Left colon (tissue), 2 donors: ENCODE measurements at regions not wholly inside any gene's neighbourhood (a gene's known extent, or its start where the extent isn't known, plus 50 kb on each side); places are given as distances from the start of the nearest gene placed in this dataset.

ENCODE experiments used
- ATAC-seq: fragments of 200-7000 bp; cut with Tn5 transposase; one replicate; pipeline ENCODE4 v1.9.1; 2020; ENCODE audit warnings: mild to moderate bottlenecking, moderate library complexity
- DNase-seq, 2 donors: peaks; one replicate each; pipeline ENCODE4 v3.0.0-alpha.2; 2020
- intact Hi-C, 2 donors: fragments of 100-400 bp; cut with DNase I in 1 of 2; cut with micrococcal nuclease in 1 of 2; formaldehyde crosslinking; loops; one replicate each; pipeline versions ENCODE4 v1.11.2 to v1.14.0; 2022; cut with DNase I, micrococcal nuclease
- donor health status: DM: no; HTN: no; CAD: no.
- donor health status: DM: yes; HTN: yes; CAD: no.

DNA sequence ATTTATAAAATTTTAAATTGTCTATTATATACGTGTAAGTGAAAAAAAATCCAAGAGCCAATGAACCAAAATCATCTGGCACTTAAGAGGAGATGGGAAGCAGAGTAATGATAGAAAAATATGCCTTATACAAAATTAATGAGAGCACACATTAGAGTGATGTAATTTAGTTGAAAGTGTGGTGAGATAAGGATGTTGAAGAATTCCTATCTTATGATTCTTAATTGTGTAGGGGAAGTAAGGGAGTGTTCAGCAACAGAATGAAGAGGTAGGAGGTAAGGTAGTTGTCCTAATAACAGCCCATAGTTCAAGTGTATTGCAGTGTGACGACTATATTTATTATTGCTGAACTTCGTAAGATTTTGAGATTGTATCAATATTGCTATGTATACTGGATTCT, 843.4 kb upstream of the FLRT2 start:
- DNase-seq (no peak), ATAC-seq (no peak)
- intact Hi-C loops, result no loop called here

DNA sequence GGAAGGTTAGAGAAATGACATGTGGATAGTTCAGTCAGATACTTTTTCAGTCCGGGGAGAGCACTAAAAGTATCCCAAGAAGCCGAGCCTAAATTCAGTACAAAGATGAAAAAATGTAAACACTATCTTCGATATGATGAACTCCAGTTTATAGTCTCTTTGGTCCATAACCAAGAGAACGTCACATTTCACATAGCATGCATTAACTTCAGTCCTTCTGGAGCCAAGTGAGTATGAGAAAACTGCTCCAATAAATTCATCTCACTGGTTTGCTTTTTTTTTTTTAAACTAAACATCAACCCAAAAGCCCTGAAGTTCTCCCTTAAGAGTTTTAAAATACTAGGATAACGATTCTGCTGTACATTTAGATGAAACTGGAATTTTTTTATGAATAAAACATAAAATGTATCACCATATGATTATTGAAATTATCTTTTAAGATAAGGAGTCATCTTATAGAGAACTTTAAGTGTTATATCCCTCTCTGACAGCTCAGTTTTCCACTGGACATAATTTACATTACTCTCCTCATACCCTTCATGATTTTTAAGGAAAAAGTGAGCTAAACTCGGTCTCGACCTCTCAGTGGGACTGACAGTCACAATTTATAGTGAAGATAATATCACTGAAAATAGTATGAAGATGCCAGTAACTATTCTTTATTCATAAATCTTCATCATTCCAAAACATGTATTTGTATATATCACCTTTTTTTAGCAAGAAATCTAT, 841.5 kb upstream of the FLRT2 start:
- ATAC-seq, result no peak
- no peak for DNase-seq
- intact Hi-C loops, result no loop called here

DNA sequence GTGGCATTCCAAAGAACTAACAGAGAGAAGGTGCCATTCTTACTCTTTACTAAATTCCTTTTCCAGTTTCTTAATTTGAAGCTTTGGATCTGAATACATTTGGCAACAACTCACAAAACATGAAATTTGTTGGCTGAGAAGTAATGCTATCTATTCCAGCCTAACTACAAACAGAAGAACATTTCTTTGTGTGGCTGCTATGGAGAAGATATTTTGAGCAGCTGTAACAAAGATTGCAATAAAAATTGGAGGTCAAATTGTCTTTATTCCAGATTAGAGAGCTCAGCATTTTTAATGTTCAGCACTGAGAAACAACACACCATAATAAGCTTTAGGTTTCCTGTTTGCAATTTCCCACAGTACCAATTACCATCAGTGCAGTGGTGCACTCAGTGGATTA, 835.8 kb upstream of the FLRT2 start:
- no peak for ATAC-seq
- intact Hi-C loops, result no loop called here
- no peak for DNase-seq

DNA sequence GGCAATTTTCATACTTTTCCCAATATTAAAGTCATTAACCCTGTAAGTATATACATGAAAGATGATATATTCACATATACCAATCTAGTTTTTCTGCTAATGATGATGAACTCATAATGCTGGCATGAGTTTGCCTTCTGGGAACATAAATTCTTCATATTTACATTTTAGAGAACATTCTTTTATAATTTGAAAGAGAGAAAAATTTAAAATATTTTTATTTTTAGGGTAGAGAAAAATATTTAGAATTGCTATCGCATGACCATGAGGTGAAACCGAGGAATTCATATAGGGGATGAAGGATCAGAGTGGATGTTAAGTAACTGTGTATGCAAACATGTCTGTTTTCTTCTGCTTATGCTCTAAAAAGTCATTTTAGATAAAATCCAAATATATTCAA, 825.3 kb upstream of the FLRT2 start:
- ATAC-seq (no peak), DNase-seq (no peak)
- intact Hi-C loops, result no loop called here

DNA sequence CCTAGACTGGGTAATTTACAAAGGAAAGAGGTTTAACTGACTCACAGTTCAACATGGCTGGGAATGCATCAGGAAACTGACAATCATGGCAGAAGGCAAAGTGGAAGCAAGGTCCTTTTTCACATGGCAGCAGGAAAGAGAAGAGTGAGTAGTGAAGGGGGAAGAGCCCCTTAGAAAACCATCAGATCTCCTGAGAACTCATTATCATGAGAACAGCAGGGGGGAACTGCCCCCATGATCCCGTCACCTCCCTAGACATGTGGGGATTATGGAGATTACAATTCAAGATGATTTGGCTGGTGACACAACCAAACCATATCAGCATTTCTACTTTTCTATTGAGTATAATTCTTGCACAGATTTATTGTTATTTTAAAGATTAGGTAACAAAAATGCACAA, 822.1 kb upstream of the FLRT2 start:
- no peak for ATAC-seq
- intact Hi-C loops, result no loop called here
- no peak for DNase-seq

DNA sequence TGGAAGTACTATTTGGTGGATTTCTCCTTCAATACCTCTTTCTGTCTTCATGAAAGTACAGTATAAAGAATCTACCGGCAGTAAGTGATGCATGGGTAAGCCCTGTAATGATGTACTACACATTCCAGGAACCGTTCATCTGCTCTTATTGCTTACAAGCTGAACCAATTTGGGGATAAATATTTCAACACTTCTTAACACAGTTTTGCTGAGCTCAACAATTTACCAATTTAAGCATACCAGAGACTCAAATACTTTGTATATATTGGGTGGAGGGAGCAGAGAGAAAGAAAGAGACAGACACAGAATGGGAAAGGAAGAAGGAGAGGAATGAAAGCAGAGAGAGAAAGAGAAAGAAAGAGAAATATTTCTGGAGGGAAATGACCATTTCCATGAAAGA, 821.1 kb upstream of the FLRT2 start:
- ATAC-seq (no peak), DNase-seq (no peak)
- intact Hi-C loops, result no loop called here

DNA sequence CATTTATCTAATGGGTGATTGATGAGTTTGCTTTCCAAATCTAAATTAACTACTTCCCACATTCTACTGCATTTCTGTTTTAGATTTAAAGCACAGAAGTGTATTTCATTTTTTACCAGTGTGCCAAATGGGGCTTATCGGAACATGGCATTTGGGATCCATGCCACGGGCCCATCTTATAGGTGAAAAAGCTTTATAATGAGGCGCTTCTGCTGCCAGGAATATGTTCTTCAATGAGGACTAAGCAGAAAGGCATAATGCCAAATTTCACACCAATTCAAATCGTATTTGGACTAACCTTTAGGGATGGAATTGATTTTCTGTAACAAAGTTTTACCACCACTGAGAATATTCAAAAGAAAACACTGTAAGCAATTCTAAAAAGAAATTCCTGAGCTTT, 803.5 kb upstream of the FLRT2 start:
- DNase-seq, result no peak
- no peak for ATAC-seq
- intact Hi-C loops, result no loop called here

DNA sequence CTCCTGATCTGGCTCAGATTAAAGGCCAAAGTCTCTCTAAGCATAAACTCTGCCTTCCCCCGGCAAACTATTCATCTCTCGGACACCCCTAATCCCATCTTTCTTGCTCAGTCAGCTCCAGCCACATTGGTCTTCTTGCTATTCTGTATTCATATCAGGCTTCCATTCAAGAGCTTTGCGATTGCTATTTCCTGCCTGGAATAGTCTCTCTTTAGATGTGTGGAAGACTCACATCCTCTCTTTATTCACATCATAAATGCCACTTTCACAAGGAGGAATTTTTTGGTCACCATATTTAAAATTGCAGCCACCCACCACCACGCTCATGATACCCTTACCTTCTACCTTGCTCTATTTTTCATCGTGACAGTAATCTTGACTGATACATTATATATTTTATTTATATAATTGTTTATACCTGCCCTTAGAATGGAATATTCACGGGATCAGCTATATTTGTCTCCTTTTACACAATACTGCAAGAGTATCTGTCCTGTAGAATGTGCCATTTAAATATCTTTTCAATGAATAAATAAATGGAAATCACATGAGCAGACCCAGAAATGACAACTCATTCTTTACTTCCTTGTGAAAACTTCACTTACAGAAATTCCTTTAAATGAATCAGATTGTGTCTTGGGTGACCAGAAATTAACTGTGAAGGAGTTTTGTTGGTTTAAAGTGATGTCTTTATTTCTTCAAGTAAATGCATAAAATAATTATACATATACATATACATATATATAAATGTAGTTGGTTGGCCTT, 780.6 kb upstream of the FLRT2 start:
- intact Hi-C loops, result no loop called here
- no peak for ATAC-seq
- no peak for DNase-seq

DNA sequence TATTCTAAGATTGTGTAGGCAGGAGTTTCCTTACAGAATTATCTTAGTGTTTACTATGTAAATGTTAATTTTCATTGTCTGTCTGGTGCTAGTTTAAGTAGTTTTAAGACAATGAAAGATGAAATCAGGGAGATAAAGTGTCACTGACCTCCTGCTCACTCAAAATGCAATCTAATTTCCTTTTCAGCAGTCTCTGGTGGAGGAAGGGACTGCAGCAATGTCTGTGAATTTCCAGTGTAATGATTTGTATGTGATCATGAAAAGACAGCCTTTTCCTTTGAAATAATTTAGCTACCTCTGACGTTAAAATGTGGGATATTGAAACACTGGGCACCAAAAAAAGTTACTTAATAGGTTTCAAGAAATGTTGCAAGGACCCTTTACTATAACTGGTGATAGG, 779.7 kb upstream of the FLRT2 start:
- intact Hi-C loops, result no loop called here
- ATAC-seq (no peak), DNase-seq (no peak)

DNA sequence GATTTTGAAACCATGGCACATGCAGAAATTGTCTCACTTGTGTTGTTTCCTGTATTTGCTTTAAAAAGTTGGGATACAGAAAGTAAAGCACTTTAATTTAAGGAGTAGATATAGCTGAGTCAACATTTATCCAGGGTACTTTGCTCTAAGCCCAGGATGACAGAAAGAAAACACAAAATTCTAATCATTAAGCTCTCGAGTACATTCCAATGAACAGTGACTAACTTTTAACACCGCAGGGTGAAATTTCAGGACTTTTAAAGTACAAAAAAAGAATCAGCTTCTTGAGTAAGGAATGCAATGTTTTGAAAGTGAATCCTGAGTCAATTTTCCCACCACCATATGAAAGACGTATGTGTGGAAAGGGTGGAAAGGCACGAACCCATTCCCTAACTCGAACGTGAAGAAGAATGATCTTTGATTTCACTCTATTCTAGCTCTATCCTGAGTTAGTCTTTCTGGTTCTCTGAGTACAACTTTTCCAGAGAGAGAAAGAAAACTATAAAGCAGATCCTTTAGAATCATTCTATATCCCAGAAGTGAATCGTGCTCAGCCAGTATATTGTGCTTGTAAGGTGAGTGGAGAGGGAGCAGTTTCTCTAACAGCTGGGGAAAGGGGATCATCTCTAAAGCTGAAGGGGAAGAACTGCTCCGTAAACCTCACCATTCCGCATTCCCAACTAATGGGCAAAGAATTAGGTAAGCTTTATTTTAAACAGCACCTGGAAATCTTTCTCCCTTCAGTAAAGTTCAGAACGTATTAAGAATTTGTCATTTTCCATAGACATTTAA, 779.0 kb upstream of the FLRT2 start:
- intact Hi-C loops, result no loop called here
- ATAC-seq (no peak), DNase-seq (no peak)

DNA sequence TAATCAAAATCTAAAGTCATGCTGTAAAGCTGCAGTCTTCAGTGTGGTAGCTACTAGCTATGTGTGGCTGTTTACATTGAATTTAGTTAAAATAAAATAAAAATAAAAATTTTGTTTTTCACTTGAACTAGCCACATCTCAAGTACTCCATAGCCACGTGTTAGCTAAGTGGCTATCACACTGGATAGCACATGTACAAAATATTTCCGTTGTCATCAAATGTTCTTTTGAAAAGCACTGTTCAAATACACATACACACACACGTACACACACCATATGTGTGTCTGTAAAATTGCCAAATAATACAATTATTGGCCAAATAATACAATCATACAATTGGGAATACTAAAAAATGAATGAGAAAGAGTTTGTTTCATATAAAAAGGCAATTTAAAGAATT, 778.2 kb upstream of the FLRT2 start:
- DNase-seq (no peak), ATAC-seq (no peak)
- intact Hi-C loops, result no loop called here

DNA sequence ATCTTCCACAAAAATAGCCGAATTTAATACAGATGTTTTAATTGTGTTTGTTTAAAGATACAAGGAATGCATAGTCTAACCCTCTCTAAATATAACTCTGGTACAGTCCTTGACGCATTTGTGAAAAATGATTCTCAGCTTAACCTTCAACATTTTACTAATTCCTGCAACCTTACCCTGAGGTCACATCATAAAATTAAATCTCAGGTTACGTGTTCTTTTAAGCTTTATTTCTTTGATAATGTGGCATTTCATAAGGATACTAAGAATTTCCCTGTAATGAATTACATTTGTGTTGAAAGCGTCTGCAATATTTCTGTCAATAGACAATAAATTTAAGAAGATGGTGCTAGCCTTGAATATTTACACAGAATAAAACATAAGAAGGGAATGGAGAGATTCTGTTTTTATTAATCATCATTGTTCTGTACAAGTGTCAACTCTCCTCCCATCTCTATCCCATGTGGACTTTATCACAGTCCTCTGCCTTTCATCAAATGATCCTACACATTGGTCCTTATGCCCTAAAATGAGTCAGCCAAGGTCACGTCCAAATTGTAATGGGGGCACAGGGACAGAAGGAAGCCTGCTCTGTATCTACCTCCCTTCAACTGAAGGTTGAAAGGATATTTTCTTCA, 769.3 kb upstream of the FLRT2 start:
- DNase-seq (no peak), ATAC-seq (no peak)
- intact Hi-C loops, result no loop called here

DNA sequence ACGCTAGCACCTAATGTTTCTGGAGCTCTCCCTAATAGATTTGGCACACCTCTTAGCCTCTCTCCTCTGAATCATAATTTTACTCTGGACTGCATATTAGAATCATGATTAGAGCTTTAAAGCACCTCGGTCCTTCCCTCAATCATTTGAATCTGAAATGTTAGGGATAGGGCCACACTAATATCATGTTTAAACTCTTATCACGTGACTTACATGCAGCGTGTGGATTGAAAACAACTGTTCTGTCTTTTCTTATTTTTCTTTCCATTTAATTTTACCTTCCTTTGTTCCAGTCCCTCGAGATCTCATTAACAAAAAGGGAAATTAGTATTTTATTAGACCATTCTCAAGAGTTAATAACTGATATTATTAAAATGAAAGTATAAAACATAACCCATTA, 762.5 kb upstream of the FLRT2 start:
- ATAC-seq (no peak), DNase-seq (no peak)
- intact Hi-C loops, result no loop called here

DNA sequence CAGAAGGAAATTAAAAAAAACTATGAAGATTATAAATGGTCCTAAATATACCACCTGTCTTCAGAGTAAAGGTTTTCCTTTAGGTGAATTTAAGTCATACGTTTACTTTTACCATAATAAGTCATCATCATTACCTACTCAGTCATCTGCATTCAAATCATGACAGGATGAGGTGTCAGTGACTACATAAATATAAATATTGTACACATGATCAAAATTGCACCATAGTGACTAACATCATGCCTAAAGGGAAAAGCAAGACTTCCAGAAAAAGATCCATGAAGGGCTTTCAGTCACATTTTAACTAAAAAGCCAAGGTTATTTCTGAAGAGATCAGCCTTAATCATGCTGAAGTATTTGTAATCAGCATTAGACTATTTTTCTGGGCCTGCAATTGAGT, 759.9 kb upstream of the FLRT2 start:
- ATAC-seq, result no peak
- intact Hi-C loops, result no loop called here
- no peak for DNase-seq

DNA sequence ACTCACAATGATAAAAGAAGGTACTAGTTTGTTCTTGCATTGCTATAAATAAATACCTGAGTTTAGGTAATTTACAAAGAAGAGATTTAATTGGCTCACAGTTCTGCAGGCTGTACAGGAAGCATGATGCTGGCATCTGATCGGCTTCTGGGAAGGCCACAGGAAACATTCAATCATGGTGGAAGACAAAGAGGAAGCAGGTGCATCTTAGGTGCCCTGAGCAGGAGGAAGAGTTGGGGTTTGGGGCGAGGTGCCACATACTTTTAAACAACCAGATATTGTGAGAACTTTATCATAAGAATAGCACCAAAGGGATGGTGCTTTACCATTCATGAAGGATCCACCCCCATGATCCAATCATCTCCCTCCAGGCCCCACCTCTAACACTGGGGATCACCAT, 752.6 kb upstream of the FLRT2 start:
- ATAC-seq (no peak), DNase-seq (no peak)
- intact Hi-C loops, result no loop called here

DNA sequence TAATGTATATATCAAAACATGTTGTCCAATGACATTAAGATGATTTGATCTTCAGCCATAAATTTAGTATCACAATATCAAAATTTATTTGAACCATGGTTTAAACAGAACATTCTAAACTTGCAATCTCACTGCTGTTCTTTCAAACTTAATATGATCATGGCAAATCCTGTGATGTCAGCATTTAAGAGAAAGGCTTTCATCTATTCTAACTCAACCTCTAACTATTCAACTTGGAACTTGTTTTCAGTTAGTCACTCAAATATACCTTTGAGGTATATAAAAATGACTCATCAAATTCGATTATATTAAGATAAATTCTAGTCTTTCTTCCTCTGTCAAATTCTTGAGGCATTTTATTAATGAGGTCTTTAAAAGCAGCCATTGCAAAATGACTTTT, 747.0 kb upstream of the FLRT2 start:
- ATAC-seq, result no peak
- intact Hi-C loops, result no loop called here
- DNase-seq, result no peak

DNA sequence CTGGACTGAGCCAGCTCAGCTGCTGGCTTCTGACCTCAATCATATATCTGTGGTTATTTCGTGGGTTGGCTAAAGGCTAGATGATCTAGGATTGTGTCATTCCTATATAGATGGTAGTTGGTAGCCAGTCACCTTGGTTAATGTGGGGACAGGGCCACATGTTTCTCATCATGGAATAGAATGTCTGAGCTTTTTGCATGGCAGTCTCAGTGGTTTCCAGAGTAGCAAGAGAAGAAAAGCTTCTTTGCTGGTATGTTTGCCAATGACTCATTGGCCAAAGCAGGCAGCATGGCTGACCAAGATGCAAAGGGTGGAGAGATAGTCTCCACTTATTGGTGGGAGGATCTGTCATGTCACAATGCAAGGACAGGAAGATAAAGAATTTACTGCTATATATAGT, 746.4 kb upstream of the FLRT2 start:
- intact Hi-C loops, result no loop called here
- ATAC-seq (no peak), DNase-seq (no peak)

DNA sequence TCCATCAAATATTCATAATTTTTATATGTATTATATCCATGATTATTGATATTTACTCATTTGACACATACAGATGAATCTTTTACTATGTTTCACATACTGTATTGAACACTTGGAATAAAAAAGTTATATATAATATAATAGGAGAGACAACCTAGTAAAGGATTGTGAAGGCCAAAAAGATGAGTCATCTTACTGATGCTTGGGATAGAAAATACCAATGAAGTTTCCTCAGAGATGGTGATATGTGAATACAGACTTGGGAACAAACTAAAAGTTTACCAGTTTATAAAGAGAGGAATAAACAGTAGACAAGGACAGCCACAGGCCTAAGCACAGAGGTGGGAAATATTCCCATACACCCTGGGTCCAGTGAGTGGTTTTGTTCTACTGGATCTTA, 743.9 kb upstream of the FLRT2 start:
- DNase-seq, result no peak
- ATAC-seq, result no peak
- intact Hi-C loops, result no loop called here

DNA sequence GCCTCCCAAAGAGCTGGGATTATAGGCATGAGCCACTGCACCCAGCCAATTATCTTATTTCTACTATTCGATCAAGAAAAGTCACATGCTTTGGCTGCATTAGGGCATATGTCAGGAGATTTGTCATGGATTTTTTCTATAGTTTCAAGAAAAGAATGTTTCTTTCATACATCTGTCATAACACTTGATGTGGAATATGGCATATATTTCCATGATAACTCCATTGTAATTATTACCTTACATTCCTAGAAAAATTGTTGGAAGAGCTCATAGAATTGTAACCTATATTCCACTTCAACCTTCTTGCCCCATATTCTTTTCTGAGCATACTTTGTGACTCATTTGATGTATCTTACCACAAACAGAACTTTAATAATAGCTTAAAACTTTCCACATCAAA, 740.9 kb upstream of the FLRT2 start:
- intact Hi-C loops, result no loop called here
- no peak for ATAC-seq
- no peak for DNase-seq
